H1 (cell line): ENCODE measurements at regions not wholly inside any gene's neighbourhood (a gene's known extent, or its start where the extent isn't known, plus 50 kb on each side); places are given as distances from the start of the nearest gene placed in this dataset.
A peak's percentile ranks its signal among the peaks of the same experiment; 100 is the strongest.

ENCODE experiments used
- CTCF ChIA-PET: fragments of 300-600 bp; sonication (Branson Sonifier 250); formaldehyde crosslinking; loops from one replicate; lab custom pipeline; 2021; ENCODE audit not compliant: partially characterized antibody; lab: Charles Lee
- POLR2A ChIA-PET: fragments of 300-600 bp; sonication (Branson Sonifier 250); formaldehyde crosslinking; loops from one replicate; lab custom pipeline; 2021; ENCODE audit warnings: inconsistent platforms; ENCODE audit not compliant: partially characterized antibody; lab: Charles Lee
- DNase-seq, 2 experiments: peaks; one replicate each; pipeline versions ENCODE4 v3.0.0 to v3.0.0-alpha.2; 2010 to 2022; ENCODE audit warnings: low spot score in 2 of 2, low read depth in 1 of 2, mixed read lengths in 1 of 2
- FAIRE-seq: peaks from 2 replicates; lab custom pipeline; 2011; peaks lifted over from hg19 to GRCh38; lab: Jason Lieb, UNC
- H2AFZ ChIP-seq: 2 replicates; pipeline ENCODE4 v1.8.1; 2012; ENCODE audit warnings: low read length, inconsistent platforms
- H2AK5ac ChIP-seq: 2 replicates; pipeline ENCODE4 v1.6.1; 2013; ENCODE audit warnings: low read depth, low read length
- H2BK120ac ChIP-seq: replicated peaks from 2 replicates; pipeline ENCODE3; 2013; ENCODE audit warnings: low read depth, low read length, inconsistent platforms
- H2BK12ac ChIP-seq: 2 replicates; pipeline ENCODE4 v1.6.1; 2013; ENCODE audit warnings: low read depth, low read length
- H2BK15ac ChIP-seq: 2 replicates; pipeline ENCODE4 v1.6.1; 2013; ENCODE audit warnings: low read length
- H2BK20ac ChIP-seq: 2 replicates; pipeline ENCODE4 v1.6.1; 2013; ENCODE audit warnings: low read length
- H2BK5ac ChIP-seq: 2 replicates; pipeline ENCODE4 v1.6.1; 2013; ENCODE audit warnings: low read depth, low read length
- H3K14ac ChIP-seq: 2 replicates; pipeline ENCODE4 v1.6.1; 2013; ENCODE audit warnings: inconsistent platforms; ENCODE audit not compliant: insufficient read length
- H3K18ac ChIP-seq: 2 replicates; pipeline ENCODE4 v1.6.1; 2013; ENCODE audit warnings: low read length; ENCODE audit errors: extremely low read depth
- H3K23ac ChIP-seq: 2 replicates; pipeline ENCODE4 v1.6.1; 2013; ENCODE audit warnings: inconsistent platforms; ENCODE audit not compliant: insufficient read length
- H3K23me2 ChIP-seq: 2 replicates; pipeline ENCODE4 v1.6.1; 2013; ENCODE audit warnings: low read depth, low read length
- H3K27ac ChIP-seq: 2 replicates; pipeline ENCODE4 v1.6.1; 2011; ENCODE audit warnings: low read depth, low read length, inconsistent platforms
- H3K27me3 ChIP-seq, 4 experiments: replicated peaks in 1 of 4; 1 replicate in 1 of 4; 2 replicates in 3 of 4; pipeline versions ENCODE4 v1.6.1 to v1.8.1; 2011 to 2013; ENCODE audit warnings: low read length in 3 of 4, mild to moderate bottlenecking in 3 of 4, inconsistent platforms in 2 of 4, mixed read lengths in 2 of 4, moderate library complexity in 1 of 4; ENCODE audit not compliant: control insufficient read depth in 3 of 4, insufficient read depth in 3 of 4; ENCODE audit errors: extremely low read depth in 1 of 4
- H3K36me3 ChIP-seq, 4 experiments: 2 replicates each; pipeline versions ENCODE4 v1.6.1 to v1.8.1; 2011 to 2013; ENCODE audit warnings: mild to moderate bottlenecking in 4 of 4, low read length in 3 of 4, moderate library complexity in 2 of 4, control low read depth in 1 of 4, inconsistent platforms in 1 of 4; ENCODE audit not compliant: insufficient read depth in 4 of 4, control insufficient read depth in 2 of 4
- H3K4ac ChIP-seq: replicated peaks from 2 replicates; pipeline ENCODE3; 2013; ENCODE audit warnings: low read length, low read depth, mixed read lengths, inconsistent platforms; ENCODE audit not compliant: insufficient read length
- H3K4me1 ChIP-seq, 4 experiments: replicated peaks in 1 of 4; 1 replicate in 1 of 4; 2 replicates in 3 of 4; pipeline versions ENCODE4 v1.6.1 to v1.8.1; 2011 to 2013; ENCODE audit warnings: low read length in 3 of 4, inconsistent platforms in 2 of 4, mixed read lengths in 1 of 4; ENCODE audit not compliant: insufficient read depth in 4 of 4, control insufficient read depth in 3 of 4
- H3K4me2 ChIP-seq, 2 experiments: 2 replicates each; pipeline versions ENCODE4 v1.6.1 to v1.8.1; 2011 to 2013; ENCODE audit warnings: low read depth in 2 of 2, low read length in 2 of 2, control low read depth in 1 of 2, inconsistent platforms in 1 of 2, mild to moderate bottlenecking in 1 of 2; ENCODE audit not compliant: insufficient read depth in 1 of 2
- H3K4me3 ChIP-seq, 4 experiments: fragments of 200-600, 300-600 bp in 1 of 4; sonication (generic), shearing (Covaris generic), sonication (Bioruptor Twin) in 1 of 4; 2 replicates each; pipeline versions ENCODE4 v1.5.1 to v1.8.1; 2011 to 2016; ENCODE audit warnings: low read length in 4 of 4, low read depth in 3 of 4, control low read depth in 2 of 4, inconsistent platforms in 2 of 4, mild to moderate bottlenecking in 2 of 4, mixed read lengths in 1 of 4, moderate library complexity in 1 of 4; ENCODE audit not compliant: insufficient read depth in 2 of 4; ENCODE audit errors: extremely low read depth in 1 of 4
- H3K56ac ChIP-seq: replicated peaks from 2 replicates; pipeline ENCODE3; 2013; ENCODE audit warnings: low read depth, mild to moderate bottlenecking, mixed read lengths, low read length, inconsistent platforms; ENCODE audit not compliant: insufficient read length
- H3K79me1 ChIP-seq: 2 replicates; pipeline ENCODE4 v1.6.1; 2013; ENCODE audit warnings: low read depth, low read length, control low read depth
- H3K79me2 ChIP-seq, 2 experiments: 2 replicates each; pipeline versions ENCODE4 v1.6.1 to v1.8.1; 2012 to 2013; ENCODE audit warnings: low read length in 2 of 2, mild to moderate bottlenecking in 2 of 2, inconsistent platforms in 1 of 2; ENCODE audit not compliant: insufficient read depth in 2 of 2, control insufficient read depth in 1 of 2
- H3K9ac ChIP-seq, 4 experiments: replicated peaks in 1 of 4; 1 replicate in 1 of 4; 2 replicates in 3 of 4; pipeline versions ENCODE4 v1.6.1 to v1.8.1; 2011 to 2013; ENCODE audit warnings: low read depth in 3 of 4, low read length in 3 of 4, control low read depth in 2 of 4, mild to moderate bottlenecking in 2 of 4, moderate library complexity in 2 of 4, inconsistent platforms in 1 of 4; ENCODE audit errors: extremely low read depth in 1 of 4
- H3K9me3 ChIP-seq, 2 experiments: 2 replicates each; pipeline versions ENCODE4 v1.6.1 to v1.8.1; 2012 to 2013; ENCODE audit warnings: mild to moderate bottlenecking in 2 of 2, moderate library complexity in 2 of 2, control low read depth in 1 of 2, inconsistent platforms in 1 of 2, low read depth in 1 of 2, low read length in 1 of 2, mixed read lengths in 1 of 2; ENCODE audit not compliant: insufficient read depth in 2 of 2
- H4K20me1 ChIP-seq, 2 experiments: replicated peaks in 1 of 2; 2 replicates each; pipeline versions ENCODE3 to v1.8.1; 2011 to 2013; ENCODE audit warnings: inconsistent platforms in 2 of 2, low read length in 2 of 2, mild to moderate bottlenecking in 1 of 2; ENCODE audit not compliant: insufficient read depth in 2 of 2, control insufficient read depth in 1 of 2
- H4K5ac ChIP-seq: 2 replicates; pipeline ENCODE4 v1.6.1; 2013; ENCODE audit warnings: low read length, low read depth, mixed read lengths, inconsistent platforms; ENCODE audit not compliant: insufficient read length
- H4K8ac ChIP-seq: 2 replicates; pipeline ENCODE4 v1.8.0; 2013; ENCODE audit warnings: mild to moderate bottlenecking, moderate library complexity, low read length, inconsistent platforms; ENCODE audit not compliant: insufficient read depth; ENCODE audit errors: extremely low read depth
- H4K91ac ChIP-seq: replicated peaks from 2 replicates; pipeline ENCODE3; 2013; ENCODE audit warnings: low read length, mixed read lengths, inconsistent platforms; ENCODE audit not compliant: insufficient read length
- CEBPB ChIP-seq: IDR thresholded peaks from 2 replicates; pipeline ENCODE4 v1.6.1; 2012; ENCODE audit warnings: low read depth, low read length
- CHD1 ChIP-seq: IDR thresholded peaks from 2 replicates; pipeline ENCODE4 v1.6.1; 2012; ENCODE audit warnings: low read depth, low read length, improper control_type of control experiment
- CHD2 ChIP-seq: IDR thresholded peaks from 2 replicates; pipeline ENCODE4 v1.6.1; 2012; ENCODE audit warnings: low read length, improper control_type of control experiment
- GABPA ChIP-seq: IDR thresholded peaks from 2 replicates; pipeline ENCODE4 v1.6.1; 2011; ENCODE audit warnings: mild to moderate bottlenecking, low read length, moderate library complexity, borderline replicate concordance; ENCODE audit not compliant: insufficient read depth
- KDM5A ChIP-seq: fragments of 200-600 bp; IDR thresholded peaks from 2 replicates; pipeline ENCODE4 v1.7.1; 2012; ENCODE audit warnings: mild to moderate bottlenecking, low read length, inconsistent platforms, mixed read lengths
- NANOG ChIP-seq: IDR thresholded peaks from 2 replicates; pipeline ENCODE4 v1.6.1; 2011; ENCODE audit warnings: low read length, low read depth, mild to moderate bottlenecking, inconsistent platforms; ENCODE audit not compliant: insufficient read depth, poor library complexity, severe bottlenecking
- PHF8 ChIP-seq: fragments of 200-600 bp; sonication (generic); conservative IDR thresholded peaks from 2 replicates; pipeline ENCODE4 v1.7.1; 2012; ENCODE audit warnings: low read depth, mild to moderate bottlenecking, inconsistent platforms, low read length, moderate library complexity
- POLR2A ChIP-seq, 2 experiments: IDR thresholded peaks; 1 replicate in 1 of 2; 2 replicates in 1 of 2; pipeline ENCODE4 v1.6.1; 2011; ENCODE audit warnings: low read depth in 2 of 2, low read length in 2 of 2, mild to moderate bottlenecking in 2 of 2; ENCODE audit errors: control extremely low read depth in 1 of 2
- SIN3A ChIP-seq, 2 experiments: IDR thresholded peaks in 1 of 2; conservative IDR thresholded peaks in 1 of 2; 2 replicates each; pipeline ENCODE4 v1.6.1; 2011 to 2012; ENCODE audit warnings: low read length in 2 of 2, improper control_type of control experiment in 1 of 2, low read depth in 1 of 2, mild to moderate bottlenecking in 1 of 2
- SIRT6 ChIP-seq: IDR thresholded peaks from one replicate; pipeline ENCODE4 v1.7.1; 2012; ENCODE audit warnings: low read length, inconsistent platforms
- SP4 ChIP-seq: IDR thresholded peaks from 2 replicates; pipeline ENCODE4 v1.6.1; 2012; ENCODE audit warnings: low read length, inconsistent platforms
- SUZ12 ChIP-seq: fragments of 200-600 bp; sonication (generic); IDR thresholded peaks from 2 replicates; pipeline ENCODE4 v1.6.1; 2012; ENCODE audit warnings: mild to moderate bottlenecking, inconsistent platforms, low read length, moderate library complexity, mixed read lengths
- TAF1 ChIP-seq: IDR thresholded peaks from 2 replicates; pipeline ENCODE4 v1.6.1; 2011; ENCODE audit warnings: mild to moderate bottlenecking, low read depth, low read length
- YY1 ChIP-seq: IDR thresholded peaks from 2 replicates; pipeline ENCODE4 v1.6.1; 2011; ENCODE audit warnings: low read depth, mild to moderate bottlenecking, low read length
- WGBS, 2 experiments: shearing (Covaris generic) in 1 of 2; methylation state at CpG; one replicate each; pipeline versions ENCODE4 v1.1.6 to v1.1.7; 2013 to 2015; ENCODE audit warnings: low lambda C conversion rate in 2 of 2, mixed read lengths in 2 of 2, inconsistent platforms in 1 of 2, low coverage in 1 of 2, missing lambda C conversion rate in 1 of 2; ENCODE audit not compliant: insufficient replicate concordance in 2 of 2, insufficient coverage in 1 of 2, insufficient read length in 1 of 2; ENCODE audit errors: extremely low coverage in 1 of 2, missing lambda C conversion rate in 1 of 2; 5-methylcytosine and 5-hydroxymethylcytosine counted together
- TF ChIP-seq, protein P1 (sequence below): IDR thresholded peaks from 2 replicates; pipeline ENCODE4 v1.6.1; 2012; ENCODE audit warnings: inconsistent platforms

DNA sequence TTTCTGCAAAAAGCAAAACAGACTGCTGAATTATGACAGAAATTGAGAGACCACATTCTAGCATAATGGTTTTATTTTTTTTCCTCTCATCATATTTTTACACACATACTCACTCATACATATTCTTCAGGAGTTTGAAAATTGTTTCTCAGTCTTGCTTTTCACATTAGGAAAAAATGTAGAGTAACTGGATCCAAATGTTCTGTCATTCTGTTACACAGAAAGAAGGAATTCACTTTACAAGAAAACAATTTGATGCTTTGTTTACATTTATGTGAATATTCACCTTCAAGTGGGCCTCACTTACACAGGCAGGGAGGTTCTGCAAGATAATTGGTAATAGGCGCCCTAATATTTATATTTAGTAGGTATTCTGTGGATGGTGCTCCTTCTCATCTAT lies 82.0 kb downstream of the ARL4A start:
- H4K8ac ChIP-seq = no peak overlapping the region
- CTCF ChIA-PET = no interaction called here
- H3K27me3 ChIP-seq = no peaks in the 10 kb centered on the region
- no peak for FAIRE-seq
- no peaks in the 10 kb centered on the region for H3K79me1 ChIP-seq
- no peak overlapping the region for H2BK5ac ChIP-seq
- H2AK5ac ChIP-seq = no peak overlapping the region
- H2BK20ac ChIP-seq = no peak overlapping the region
- H3K18ac ChIP-seq = no peak overlapping the region
- no peaks in the 10 kb centered on the region for H3K23me2 ChIP-seq
- no peak for TF ChIP-seq SIN3A (conservative IDR thresholded peaks at IDR 0.05 in 1 of 2, IDR thresholded peaks at IDR 0.05 in 1 of 2; ENCODE audit: low read depth in 1 of 2, low read length in 2 of 2)
- no peak for TF ChIP-seq TAF1
- no peak for TF ChIP-seq GABPA
- TF ChIP-seq YY1 = no peak
- no peak for TF ChIP-seq CEBPB
- no peak for TF ChIP-seq CHD1
- TF ChIP-seq, protein P1, sequence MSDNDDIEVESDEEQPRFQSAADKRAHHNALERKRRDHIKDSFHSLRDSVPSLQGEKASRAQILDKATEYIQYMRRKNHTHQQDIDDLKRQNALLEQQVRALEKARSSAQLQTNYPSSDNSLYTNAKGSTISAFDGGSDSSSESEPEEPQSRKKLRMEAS = no peak
- TF ChIP-seq SP4 = no peak
- no peak for TF ChIP-seq PHF8
- TF ChIP-seq NANOG = no peak
- TF ChIP-seq KDM5A = no peak
- TF ChIP-seq SUZ12 = no peak
- no peak for TF ChIP-seq POLR2A (IDR thresholded peaks at IDR 0.05; ENCODE audit: control extremely low read depth in 1 of 2, low read depth in 2 of 2, low read length in 2 of 2)
- TF ChIP-seq CHD2 = no peak
- no peak for TF ChIP-seq SIRT6
- no peak overlapping the region for H2BK15ac ChIP-seq
- H4K5ac ChIP-seq = no peak overlapping the region
- H3K27ac ChIP-seq = no peak overlapping the region
- WGBS, 2 experiments = 44% methylated on average over 1 of the region's 1 CpG; no CpG with 5 or more reads in 1 of the 2 experiments
- H3K23ac ChIP-seq = no peak overlapping the region
- H4K20me1 ChIP-seq = no peaks in the 10 kb centered on the region
- H3K56ac ChIP-seq = no peak overlapping the region
- no peaks in the 10 kb centered on the region for H3K9me3 ChIP-seq
- H3K4me3 ChIP-seq = no peak overlapping the region
- peaks cover 0 to 25% (median 4%) of the 10 kb centered on the region in 4 experiments; a peak in 6 of 7 replicates for H3K4me1 ChIP-seq
- H3K14ac ChIP-seq = no peak overlapping the region
- H2AFZ ChIP-seq = no peak overlapping the region
- H3K79me2 ChIP-seq = no peaks in the 10 kb centered on the region
- POLR2A ChIA-PET = no interaction called here
- no peak overlapping the region for H2BK12ac ChIP-seq
- no peak overlapping the region for H3K4ac ChIP-seq
- no peak overlapping the region for H3K9ac ChIP-seq
- H3K4me2 ChIP-seq = peak overlapping the region in 1 of 2 experiments; percentile 21; a peak in 1 of 4 replicates
- DNase-seq = no peak
- H2BK120ac ChIP-seq = no peak overlapping the region
- no peak overlapping the region for H4K91ac ChIP-seq
- H3K36me3 ChIP-seq = no peaks in the 10 kb centered on the region
